Lower leg skin (tissue), 3 donors: ENCODE measurements at regions not wholly inside any gene's neighbourhood (a gene's known extent, or its start where the extent isn't known, plus 50 kb on each side); places are given as distances from the start of the nearest gene placed in this dataset.

Experiments
- CTCF ChIP-seq, 3 donors: fragments of 450-650 bp; IDR thresholded peaks; one replicate each; pipeline ENCODE4 v1.5.1; 2016; ENCODE audit warnings: antibody characterized with exemption in 3 of 3, mild to moderate bottlenecking in 3 of 3, moderate library complexity in 2 of 3
- POLR2A ChIP-seq, 2 donors: fragments of 450-650 bp; IDR thresholded peaks; one replicate each; pipeline ENCODE4 v1.6.1; 2016 to 2017; ENCODE audit warnings: antibody characterized with exemption in 2 of 2, mild to moderate bottlenecking in 1 of 2, moderate library complexity in 1 of 2

- no peak for TF ChIP-seq POLR2A (IDR thresholded peaks at IDR 0.05)
- TF ChIP-seq CTCF (IDR thresholded peaks at IDR 0.05), result no peak
Measured at GRCh38 chr1:30427545-30427944, 295.8 kb downstream of the MATN1 start.
